Thyroid gland (tissue), 4 donors: ENCODE measurements at regions not wholly inside any gene's neighbourhood (a gene's known extent, or its start where the extent isn't known, plus 50 kb on each side); places are given as distances from the start of the nearest gene placed in this dataset.

ENCODE experiments used
- CTCF ChIP-seq, 6 experiments: fragments of 200-600 bp in 3 of 6; fragments of 450-650 bp in 3 of 6; sonication (generic) in 3 of 6; IDR thresholded peaks; one replicate each; pipeline ENCODE4 v1.5.1; 2016 to 2019; ENCODE audit warnings: antibody characterized with exemption in 6 of 6, mild to moderate bottlenecking in 2 of 6, inconsistent platforms in 1 of 6, moderate library complexity in 1 of 6
- POLR2A ChIP-seq, 2 donors: fragments of 450-650 bp; IDR thresholded peaks; one replicate each; pipeline ENCODE4 v1.6.1; 2017; ENCODE audit warnings: antibody characterized with exemption in 2 of 2, mild to moderate bottlenecking in 2 of 2, moderate library complexity in 1 of 2

DNA sequence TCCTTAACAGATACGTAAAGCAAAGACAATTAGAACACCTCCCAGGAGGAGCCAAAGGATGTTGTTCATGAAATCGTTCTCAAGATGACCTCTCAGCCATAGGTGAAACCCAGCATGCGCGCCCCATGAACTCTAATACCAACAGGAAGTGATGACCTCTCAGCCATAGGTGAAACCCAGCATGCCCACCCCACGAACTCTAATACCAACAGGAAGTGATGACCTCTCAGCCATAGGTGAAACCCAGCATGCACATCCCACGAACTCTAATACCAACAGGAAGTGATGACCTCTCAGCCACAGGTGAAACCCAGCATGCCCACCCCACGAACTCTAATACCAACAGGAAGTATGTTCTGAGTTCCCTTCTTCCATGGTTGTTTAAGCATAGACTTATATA lies 205.2 kb upstream of the ADARB2 start:
- TF ChIP-seq CTCF (IDR thresholded peaks at IDR 0.05) = no peak
- TF ChIP-seq POLR2A (IDR thresholded peaks at IDR 0.05) = no peak
